Stomach (tissue), 8 donors: ENCODE measurements at regions not wholly inside any gene's neighbourhood (a gene's known extent, or its start where the extent isn't known, plus 50 kb on each side); places are given as distances from the start of the nearest gene placed in this dataset.

ENCODE experiments used
- DNase-seq, 2 donors: peaks; one replicate each; pipeline versions ENCODE4 v3.0.0 to v3.0.0-alpha.2; 2013 to 2019
- H3K27ac ChIP-seq, 5 donors: fragments of 200-600 bp in 4 of 5; sonication (generic) in 4 of 5; one replicate each; pipeline ENCODE4 v1.5.1; 2013 to 2019; ENCODE audit warnings: mild to moderate bottlenecking in 1 of 5, moderate library complexity in 1 of 5
- H3K27me3 ChIP-seq, 3 donors: fragments of 200-600 bp; sonication (generic); one replicate each; pipeline ENCODE4 v1.5.1; 2017 to 2019; ENCODE audit warnings: mixed run types in 1 of 3
- H3K36me3 ChIP-seq, 4 donors: fragments of 200-600 bp; sonication (generic); 1 replicate in 3 of 4; 2 replicates in 1 of 4; pipeline ENCODE4 v1.5.1; 2016 to 2019
- H3K4me1 ChIP-seq, 4 donors: fragments of 200-600 bp; sonication (generic); one replicate each; pipeline ENCODE4 v1.5.1; 2016 to 2019
- H3K4me3 ChIP-seq, 4 donors: fragments of 200-600 bp; sonication (generic) in 3 of 4; one replicate each; pipeline ENCODE4 v1.5.1; 2016 to 2019; ENCODE audit warnings: mild to moderate bottlenecking in 1 of 4
- H3K9me3 ChIP-seq, 4 donors: fragments of 200-600 bp; sonication (generic); one replicate each; pipeline ENCODE4 v1.5.1; 2016 to 2019
- CTCF ChIP-seq, 7 experiments: fragments of 450-650 bp in 4 of 7; fragments of 200-600 bp in 3 of 7; sonication (generic) in 3 of 7; IDR thresholded peaks; one replicate each; pipeline ENCODE4 v1.5.1; 2016 to 2019; ENCODE audit warnings: antibody characterized with exemption in 7 of 7, control low read depth in 2 of 7, mild to moderate bottlenecking in 1 of 7
- EP300 ChIP-seq: sonication (generic); formaldehyde crosslinking; IDR thresholded peaks from one replicate; pipeline ENCODE4 v1.6.1; 2017; ENCODE audit warnings: antibody characterized with exemption
- POLR2A ChIP-seq, 4 donors: fragments of 450-650 bp; IDR thresholded peaks; one replicate each; pipeline ENCODE4 v1.6.1; 2016; ENCODE audit warnings: antibody characterized with exemption in 4 of 4, control low read depth in 2 of 4, mild to moderate bottlenecking in 1 of 4, moderate library complexity in 1 of 4
- POLR2AphosphoS5 ChIP-seq, 3 donors: sonication (generic); formaldehyde crosslinking; IDR thresholded peaks; one replicate each; pipeline ENCODE4 v1.6.1; 2016; ENCODE audit warnings: antibody characterized with exemption in 3 of 3
- WGBS, 5 donors: extraction: QIAGEN DNeasy Blood & Tissue Kit in 3 of 5; methylation state at CpG; one replicate each; pipeline versions ENCODE4 v1.1.5 to v1.1.7; 2013 to 2018; 5-methylcytosine and 5-hydroxymethylcytosine counted together
- intact Hi-C: fragments of 100-400 bp; cut with DNase I; formaldehyde crosslinking; loops from one replicate; pipeline ENCODE4 v1.15.1; 2023; ENCODE audit warnings: low total_unique reads
- donor health status: healthy with polysubstance abuse.
- donor health status: Bipolar disorder and iron deficiency.
- donor health status: healthy.

GRCh38 chr10:108167766-108168165 lies 1003.3 kb upstream of the SORCS1 start:
- 88 to 98% (median 90%) methylated on average over 2 of the region's 2 CpGs for WGBS, 5 donors
- Histone ChIP-seq H3K27ac (no peak overlapping the region), H3K36me3 (no peaks in the 10 kb centered on the region), H3K9me3 (no peaks in the 10 kb centered on the region), H3K27me3 (no peaks in the 10 kb centered on the region), H3K4me1 (no peaks in the 10 kb centered on the region), H3K4me3 (no peak overlapping the region)
- no peak for TF ChIP-seq POLR2AphosphoS5 (IDR thresholded peaks at IDR 0.05)
- TF ChIP-seq POLR2A (IDR thresholded peaks at IDR 0.05): no peak
- TF ChIP-seq EP300: no peak
- no peak for TF ChIP-seq CTCF (IDR thresholded peaks at IDR 0.05)
- intact Hi-C loops: no loop called here
- no peak for DNase-seq

- intact Hi-C loops: no loop called here
- Histone ChIP-seq H3K36me3 (no peaks in the 10 kb centered on the region), H3K4me1 (no peaks in the 10 kb centered on the region), H3K4me3 (no peak overlapping the region), H3K9me3 (no peaks in the 10 kb centered on the region), H3K27ac (no peak overlapping the region), H3K27me3 (no peaks in the 10 kb centered on the region)
- WGBS, 5 donors: 85 to 89% (median 87%) methylated on average over 7 of the region's 7 CpGs
- no peak for TF ChIP-seq POLR2A (IDR thresholded peaks at IDR 0.05)
- no peak for TF ChIP-seq CTCF (IDR thresholded peaks at IDR 0.05)
- DNase-seq: no peak
Measured at GRCh38 chr10:108166401-108166800, 1001.9 kb upstream of the SORCS1 start.

- H3K4me1 ChIP-seq: no peaks in the 10 kb centered on the region
- 76 to 89% (median 86%) methylated on average over 2 of the region's 2 CpGs for WGBS, 5 donors
- no peak overlapping the region for H3K4me3 ChIP-seq
- TF ChIP-seq CTCF (IDR thresholded peaks at IDR 0.05) (no peak), EP300 (no peak), POLR2AphosphoS5 (IDR thresholded peaks at IDR 0.05) (no peak), POLR2A (IDR thresholded peaks at IDR 0.05) (no peak)
- peaks cover 0 to 16% (median 12%) of the 10 kb centered on the region in 4 donors for H3K9me3 ChIP-seq
- H3K27me3 ChIP-seq: no peaks in the 10 kb centered on the region
- H3K36me3 ChIP-seq: no peaks in the 10 kb centered on the region
- intact Hi-C loops: no loop called here
- DNase-seq: no peak
- H3K27ac ChIP-seq: no peak overlapping the region
Measured at GRCh38 chr10:108147346-108147745, 982.8 kb upstream of the SORCS1 start.

- TF ChIP-seq EP300 (no peak), POLR2AphosphoS5 (IDR thresholded peaks at IDR 0.05) (no peak), CTCF (IDR thresholded peaks at IDR 0.05) (no peak), POLR2A (IDR thresholded peaks at IDR 0.05) (no peak)
- WGBS, 5 donors: 76 to 96% (median 85%) methylated on average over 1 of the region's 1 CpG
- H3K4me3 ChIP-seq: no peak overlapping the region
- no peaks in the 10 kb centered on the region for H3K4me1 ChIP-seq
- peaks cover 0 to under 1% (median 0%) of the 10 kb centered on the region in 4 donors for H3K9me3 ChIP-seq
- H3K27me3 ChIP-seq: no peaks in the 10 kb centered on the region
- H3K27ac ChIP-seq: no peak overlapping the region
- intact Hi-C loops: no loop called here
- no peaks in the 10 kb centered on the region for H3K36me3 ChIP-seq
- DNase-seq: no peak
Measured at GRCh38 chr10:108141064-108141463, 976.6 kb upstream of the SORCS1 start.
